Tibial nerve (tissue), 4 donors: ENCODE measurements at regions not wholly inside any gene's neighbourhood (a gene's known extent, or its start where the extent isn't known, plus 50 kb on each side); places are given as distances from the start of the nearest gene placed in this dataset.

Experiments used
- EP300 ChIP-seq, 2 donors: sonication (generic); formaldehyde crosslinking; IDR thresholded peaks; one replicate each; pipeline ENCODE4 v1.6.1; 2017; ENCODE audit warnings: antibody characterized with exemption in 2 of 2, mild to moderate bottlenecking in 1 of 2
- TF ChIP-seq, protein P1 (sequence below), 5 experiments: fragments of 200-600 bp in 3 of 5; fragments of 450-650 bp in 2 of 5; sonication (generic) in 3 of 5; IDR thresholded peaks; one replicate each; pipeline ENCODE4 v1.5.1; 2016 to 2019; ENCODE audit warnings: antibody characterized with exemption in 5 of 5, mild to moderate bottlenecking in 3 of 5, moderate library complexity in 2 of 5

DNA sequence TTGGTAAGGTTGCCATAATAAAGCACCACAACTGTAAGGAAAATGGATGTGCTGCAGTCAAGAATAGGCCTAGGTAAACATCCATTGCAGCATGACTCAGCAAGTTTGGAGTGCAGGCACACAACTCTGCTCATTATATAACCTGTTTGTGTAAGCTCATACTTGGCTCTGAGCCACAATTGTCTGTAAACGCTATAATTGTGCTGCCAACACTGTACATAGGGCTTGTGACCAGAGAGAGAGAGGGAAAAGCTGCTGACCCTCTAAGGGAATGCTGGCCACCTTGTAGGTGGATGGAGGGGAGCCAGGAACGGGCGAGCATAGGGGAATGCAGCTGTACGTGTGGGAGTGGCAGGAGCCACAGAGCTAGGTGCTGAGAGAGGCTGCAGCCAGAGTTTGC lies 2186.5 kb upstream of the ACO1 start:
- TF ChIP-seq, protein P1, sequence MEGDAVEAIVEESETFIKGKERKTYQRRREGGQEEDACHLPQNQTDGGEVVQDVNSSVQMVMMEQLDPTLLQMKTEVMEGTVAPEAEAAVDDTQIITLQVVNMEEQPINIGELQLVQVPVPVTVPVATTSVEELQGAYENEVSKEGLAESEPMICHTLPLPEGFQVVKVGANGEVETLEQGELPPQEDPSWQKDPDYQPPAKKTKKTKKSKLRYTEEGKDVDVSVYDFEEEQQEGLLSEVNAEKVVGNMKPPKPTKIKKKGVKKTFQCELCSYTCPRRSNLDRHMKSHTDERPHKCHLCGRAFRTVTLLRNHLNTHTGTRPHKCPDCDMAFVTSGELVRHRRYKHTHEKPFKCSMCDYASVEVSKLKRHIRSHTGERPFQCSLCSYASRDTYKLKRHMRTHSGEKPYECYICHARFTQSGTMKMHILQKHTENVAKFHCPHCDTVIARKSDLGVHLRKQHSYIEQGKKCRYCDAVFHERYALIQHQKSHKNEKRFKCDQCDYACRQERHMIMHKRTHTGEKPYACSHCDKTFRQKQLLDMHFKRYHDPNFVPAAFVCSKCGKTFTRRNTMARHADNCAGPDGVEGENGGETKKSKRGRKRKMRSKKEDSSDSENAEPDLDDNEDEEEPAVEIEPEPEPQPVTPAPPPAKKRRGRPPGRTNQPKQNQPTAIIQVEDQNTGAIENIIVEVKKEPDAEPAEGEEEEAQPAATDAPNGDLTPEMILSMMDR (IDR thresholded peaks at IDR 0.05), result no peak
- no peak for TF ChIP-seq EP300 (IDR thresholded peaks at IDR 0.05)
